ENCODE measurements at regions not wholly inside any gene's neighbourhood (a gene's known extent, or its start where the extent isn't known, plus 50 kb on each side); places are given as distances from the start of the nearest gene placed in this dataset.

DNA sequence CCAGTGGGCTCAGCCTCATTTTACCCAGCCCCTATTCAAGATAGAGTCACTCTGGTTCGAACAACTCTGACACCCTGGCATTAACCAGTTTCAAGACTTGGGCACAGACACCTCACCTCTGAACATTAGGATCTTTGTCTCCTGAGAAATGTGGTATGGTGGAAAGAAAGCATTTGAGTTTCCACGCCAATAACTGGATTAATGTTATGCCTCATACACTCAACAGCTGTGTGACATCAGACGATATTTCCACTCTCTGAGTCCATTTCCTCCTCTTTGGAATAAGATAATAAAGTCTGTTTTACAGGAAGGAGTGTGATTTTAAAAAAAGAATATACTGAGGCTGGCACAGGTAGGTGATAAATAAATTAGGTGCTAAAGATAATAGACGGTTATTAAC, 121.3 kb upstream of the CHL1 start:
- whole genome bisulfite sequencing, 2 experiments (ENCODE audit: extremely low coverage in 2 of 2, insufficient read length in 1 of 2), result no CpG with 5 or more reads among the region's 4 CpGs
- TF ChIP-seq, protein P1, sequence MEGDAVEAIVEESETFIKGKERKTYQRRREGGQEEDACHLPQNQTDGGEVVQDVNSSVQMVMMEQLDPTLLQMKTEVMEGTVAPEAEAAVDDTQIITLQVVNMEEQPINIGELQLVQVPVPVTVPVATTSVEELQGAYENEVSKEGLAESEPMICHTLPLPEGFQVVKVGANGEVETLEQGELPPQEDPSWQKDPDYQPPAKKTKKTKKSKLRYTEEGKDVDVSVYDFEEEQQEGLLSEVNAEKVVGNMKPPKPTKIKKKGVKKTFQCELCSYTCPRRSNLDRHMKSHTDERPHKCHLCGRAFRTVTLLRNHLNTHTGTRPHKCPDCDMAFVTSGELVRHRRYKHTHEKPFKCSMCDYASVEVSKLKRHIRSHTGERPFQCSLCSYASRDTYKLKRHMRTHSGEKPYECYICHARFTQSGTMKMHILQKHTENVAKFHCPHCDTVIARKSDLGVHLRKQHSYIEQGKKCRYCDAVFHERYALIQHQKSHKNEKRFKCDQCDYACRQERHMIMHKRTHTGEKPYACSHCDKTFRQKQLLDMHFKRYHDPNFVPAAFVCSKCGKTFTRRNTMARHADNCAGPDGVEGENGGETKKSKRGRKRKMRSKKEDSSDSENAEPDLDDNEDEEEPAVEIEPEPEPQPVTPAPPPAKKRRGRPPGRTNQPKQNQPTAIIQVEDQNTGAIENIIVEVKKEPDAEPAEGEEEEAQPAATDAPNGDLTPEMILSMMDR (conservative IDR thresholded peaks at IDR 0.05; ENCODE audit: low read depth, low read length), result no peak
- no peak for TF ChIP-seq POLR2A (IDR thresholded peaks at IDR 0.05; ENCODE audit: low read depth, low read length)
- TF ChIP-seq SMC3 (IDR thresholded peaks at IDR 0.05; ENCODE audit: low read depth, low read length), result no peak
- TF ChIP-seq MAZ (IDR thresholded peaks at IDR 0.05; ENCODE audit: borderline replicate concordance, low read depth, low read length), result no peak
- no peak for TF ChIP-seq BHLHE40 (IDR thresholded peaks at IDR 0.05; ENCODE audit: low read depth, low read length)
- no peak for TF ChIP-seq CEBPB (IDR thresholded peaks at IDR 0.05; ENCODE audit: low read depth, low read length)
- TF ChIP-seq CHD1 (IDR thresholded peaks at IDR 0.05; ENCODE audit: low read depth, low read length), result no peak
- no peak for TF ChIP-seq NFE2L2 (IDR thresholded peaks at IDR 0.05; ENCODE audit: low read depth, low read length)
- TF ChIP-seq MXI1 (IDR thresholded peaks at IDR 0.05; ENCODE audit: borderline replicate concordance, low read depth, low read length), result no peak
- no peak for TF ChIP-seq RFX5 (IDR thresholded peaks at IDR 0.05; ENCODE audit: low read depth, low read length)
- TF ChIP-seq, protein P2, sequence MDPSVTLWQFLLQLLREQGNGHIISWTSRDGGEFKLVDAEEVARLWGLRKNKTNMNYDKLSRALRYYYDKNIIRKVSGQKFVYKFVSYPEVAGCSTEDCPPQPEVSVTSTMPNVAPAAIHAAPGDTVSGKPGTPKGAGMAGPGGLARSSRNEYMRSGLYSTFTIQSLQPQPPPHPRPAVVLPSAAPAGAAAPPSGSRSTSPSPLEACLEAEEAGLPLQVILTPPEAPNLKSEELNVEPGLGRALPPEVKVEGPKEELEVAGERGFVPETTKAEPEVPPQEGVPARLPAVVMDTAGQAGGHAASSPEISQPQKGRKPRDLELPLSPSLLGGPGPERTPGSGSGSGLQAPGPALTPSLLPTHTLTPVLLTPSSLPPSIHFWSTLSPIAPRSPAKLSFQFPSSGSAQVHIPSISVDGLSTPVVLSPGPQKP (IDR thresholded peaks at IDR 0.05; ENCODE audit: borderline replicate concordance, low read depth, low read length), result no peak
- TF ChIP-seq, protein P3, sequence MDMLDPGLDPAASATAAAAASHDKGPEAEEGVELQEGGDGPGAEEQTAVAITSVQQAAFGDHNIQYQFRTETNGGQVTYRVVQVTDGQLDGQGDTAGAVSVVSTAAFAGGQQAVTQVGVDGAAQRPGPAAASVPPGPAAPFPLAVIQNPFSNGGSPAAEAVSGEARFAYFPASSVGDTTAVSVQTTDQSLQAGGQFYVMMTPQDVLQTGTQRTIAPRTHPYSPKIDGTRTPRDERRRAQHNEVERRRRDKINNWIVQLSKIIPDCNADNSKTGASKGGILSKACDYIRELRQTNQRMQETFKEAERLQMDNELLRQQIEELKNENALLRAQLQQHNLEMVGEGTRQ (IDR thresholded peaks at IDR 0.05; ENCODE audit: low read depth, low read length), result no peak
- TF ChIP-seq RAD21 (IDR thresholded peaks at IDR 0.05; ENCODE audit: low read length), result no peak
- no peak for TF ChIP-seq FOS (IDR thresholded peaks at IDR 0.05; ENCODE audit: low read depth, low read length)
- Histone ChIP-seq H2BK15ac (ENCODE audit: low read depth, low read length) (no peak overlapping the region), H3K9me1 (ENCODE audit: insufficient read depth, low read length) (no peaks in the 10 kb centered on the region), H3K56ac (ENCODE audit: extremely low read depth, insufficient read depth, low read length) (no peak overlapping the region), H3K18ac (ENCODE audit: low read depth, low read length) (no peak overlapping the region), H2AFZ (replicated peaks; ENCODE audit: low read length, poor library complexity) (no peak overlapping the region), H3K14ac (replicated peaks; ENCODE audit: low read depth, low read length) (no peak overlapping the region), H2BK120ac (ENCODE audit: low read depth, low read length) (no peak overlapping the region), H2BK20ac (ENCODE audit: low read depth, low read length) (no peak overlapping the region), H3K9me3 (ENCODE audit: control insufficient read depth, insufficient read depth, low read length) (0 out of 2 replicates have a peak, but pooled peaks cover 2% of the 10 kb centered on the region), H4K91ac (ENCODE audit: insufficient read depth, low read depth, low read length) (no peak overlapping the region), H2BK5ac (ENCODE audit: low read depth, low read length, poor library complexity, severe bottlenecking) (no peak overlapping the region), H3K27me3 (ENCODE audit: control insufficient read depth, insufficient read depth, low read length) (no peaks in the 10 kb centered on the region), H3K4me1 (ENCODE audit: control insufficient read depth, insufficient read depth, low read length) (no peaks in the 10 kb centered on the region), H2AK5ac (ENCODE audit: low read depth, low read length) (no peak overlapping the region), H3K36me3 (ENCODE audit: control insufficient read depth, insufficient read depth, low read length) (no peaks in the 10 kb centered on the region), H4K5ac (ENCODE audit: low read depth, low read length) (no peak overlapping the region), H3K4me3 (ENCODE audit: insufficient read depth, low read depth, low read length) (no peak overlapping the region), H3K23ac (ENCODE audit: low read depth, low read length) (no peak overlapping the region), H3K4me2 (ENCODE audit: low read depth, low read length) (no peak overlapping the region), H3K9ac (ENCODE audit: low read depth, low read length) (no peak overlapping the region), H3K27ac (ENCODE audit: insufficient read depth, low read length) (no peak overlapping the region), H3K4ac (ENCODE audit: low read depth, low read length) (no peak overlapping the region), H4K20me1 (ENCODE audit: insufficient read depth, low read length) (no peaks in the 10 kb centered on the region), H4K8ac (ENCODE audit: low read depth in 2 of 2, low read length in 2 of 2) (no peak overlapping the region), H2AK9ac (replicated peaks; ENCODE audit: low read depth, low read length, poor library complexity) (no peak overlapping the region), H3K79me1 (ENCODE audit: low read depth in 1 of 2, low read length in 2 of 2) (no peaks in the 10 kb centered on the region)
- ChIA-PET CTCF (no interaction called here), POLR2A (ENCODE audit: unreplicated experiment) (no interaction called here)
- ATAC-seq (ENCODE audit: low read depth) (no peak), DNase-seq (no peak)
- no TSS peak for BruUV-seq (replicated peaks)
- in situ Hi-C loops (cut with MboI; ENCODE audit: low sequenced_read_pairs), result no loop called here
- intact Hi-C loops (cut with micrococcal nuclease), result no loop called here
- dilution Hi-C loops (cut with HindIII; ENCODE audit: low sequenced_read_pairs, unreplicated experiment), result no loop called here
